Body of pancreas (tissue), 4 donors: ENCODE measurements at regions not wholly inside any gene's neighbourhood (a gene's known extent, or its start where the extent isn't known, plus 50 kb on each side); places are given as distances from the start of the nearest gene placed in this dataset.

Source experiments
- ATAC-seq: fragments of 150-250 bp; one replicate; pipeline ENCODE4 v1.9.1; 2016
- DNase-seq, 4 donors: peaks; one replicate each; pipeline ENCODE4 v3.0.0-alpha.2; 2019
- H3K27ac ChIP-seq, 4 donors: fragments of 200-600 bp; sonication (generic); 1 replicate in 3 of 4; 2 replicates in 1 of 4; pipeline versions ENCODE4 v1.5.1 to v1.6.1; 2016 to 2019; ENCODE audit warnings: mild to moderate bottlenecking in 1 of 4, mixed read lengths in 1 of 4, moderate library complexity in 1 of 4
- H3K27me3 ChIP-seq, 2 donors: fragments of 200-600 bp; sonication (generic); one replicate each; pipeline ENCODE4 v1.6.0; 2016; ENCODE audit warnings: mild to moderate bottlenecking in 1 of 2
- H3K36me3 ChIP-seq, 2 donors: fragments of 200-600 bp; sonication (generic); replicated peaks in 1 of 2; 2 replicates each; pipeline ENCODE4 v1.5.1; 2016; ENCODE audit warnings: low read depth in 2 of 2; ENCODE audit not compliant: insufficient read depth in 1 of 2
- H3K4me1 ChIP-seq: fragments of 200-600 bp; sonication (generic); one replicate; pipeline ENCODE4 v1.6.0; 2016
- H3K4me3 ChIP-seq, 2 donors: fragments of 200-600 bp; sonication (generic); 1 replicate in 1 of 2; 2 replicates in 1 of 2; pipeline ENCODE4 v1.5.1; 2016 to 2019
- H3K9me3 ChIP-seq, 3 donors: fragments of 200-600 bp; sonication (generic); 1 replicate in 2 of 3; 2 replicates in 1 of 3; pipeline ENCODE4 v1.5.1; 2016
- CTCF ChIP-seq, 7 experiments: fragments of 450-650 bp in 4 of 7; fragments of 200-600 bp in 3 of 7; sonication (generic) in 3 of 7; IDR thresholded peaks; one replicate each; pipeline ENCODE4 v1.5.1; 2016 to 2019; ENCODE audit warnings: antibody characterized with exemption in 7 of 7
- POLR2A ChIP-seq, 3 donors: fragments of 450-650 bp; IDR thresholded peaks; one replicate each; pipeline ENCODE4 v1.6.1; 2016; ENCODE audit warnings: antibody characterized with exemption in 3 of 3, mild to moderate bottlenecking in 2 of 3
- WGBS, 2 donors: methylation state at CpG; one replicate each; pipeline ENCODE4 v1.1.5; 2017; 5-methylcytosine and 5-hydroxymethylcytosine counted together
- intact Hi-C: fragments of 100-400 bp; cut with DNase I; formaldehyde crosslinking; loops from one replicate; pipeline ENCODE4 v1.15.1; 2023

GRCh38 chr20:51159981-51160380 is 137.1 kb upstream of the KCNG1 start:
- H3K27me3 ChIP-seq: no peaks in the 10 kb centered on the region

GRCh38 chr20:51159303-51159702 is 136.4 kb upstream of the KCNG1 start:
- TF ChIP-seq CTCF (IDR thresholded peaks at IDR 0.05) (no peak), POLR2A (IDR thresholded peaks at IDR 0.05) (no peak)
- H3K9me3 ChIP-seq: no peaks in the 10 kb centered on the region
- H3K4me1 ChIP-seq: peaks cover 4% of the 10 kb centered on the region
- 55 to 68% methylated on average over 8 of the region's 8 CpGs for WGBS, 2 donors
- no peak for DNase-seq
- no peak overlapping the region for H3K27ac ChIP-seq
- no peak overlapping the region for H3K4me3 ChIP-seq
- no peaks in the 10 kb centered on the region for H3K27me3 ChIP-seq
- no peaks in the 10 kb centered on the region for H3K36me3 ChIP-seq
- intact Hi-C loops: no loop called here
- ATAC-seq: no peak

More at GRCh38 chr20:51159981-51160380, 137.1 kb upstream of the KCNG1 start:
- Histone ChIP-seq H3K36me3 (no peaks in the 10 kb centered on the region), H3K4me1 (peaks cover 4% of the 10 kb centered on the region), H3K9me3 (no peaks in the 10 kb centered on the region), H3K4me3 (no peak overlapping the region), H3K27ac (no peak overlapping the region)
- DNase-seq (no peak), ATAC-seq (no peak)
- 36 to 45% methylated on average over 2 of the region's 2 CpGs for WGBS, 2 donors
- TF ChIP-seq CTCF (IDR thresholded peaks at IDR 0.05) (no peak), POLR2A (IDR thresholded peaks at IDR 0.05) (no peak)
- intact Hi-C loops: no loop called here

- no peaks in the 10 kb centered on the region for H3K9me3 ChIP-seq
- no peak overlapping the region for H3K27ac ChIP-seq
- no peaks in the 10 kb centered on the region for H3K36me3 ChIP-seq
- H3K4me3 ChIP-seq: no peak overlapping the region
- intact Hi-C loops: no loop called here
- H3K4me1 ChIP-seq: peaks cover 4% of the 10 kb centered on the region
- ATAC-seq (no peak), DNase-seq (no peak)
- TF ChIP-seq POLR2A (IDR thresholded peaks at IDR 0.05): no peak
- no peak for TF ChIP-seq CTCF (IDR thresholded peaks at IDR 0.05)
- H3K27me3 ChIP-seq: no peaks in the 10 kb centered on the region
- WGBS, 2 donors: 60 to 67% methylated on average over 7 of the region's 7 CpGs
Observed at GRCh38 chr20:51158226-51158625, 135.3 kb upstream of the KCNG1 start.

GRCh38 chr20:51156041-51156982 is 133.4 kb upstream of the KCNG1 start:
- Histone ChIP-seq H3K27me3 (no peaks in the 10 kb centered on the region), H3K4me1 (peaks cover 4% of the 10 kb centered on the region), H3K4me3 (no peak overlapping the region), H3K9me3 (no peaks in the 10 kb centered on the region), H3K36me3 (no peaks in the 10 kb centered on the region), H3K27ac (peak overlapping the region in 2 of 4 donors; percentile 16 to 44)
- intact Hi-C loops: no loop called here
- DNase-seq (peak in 2 of 4 donors; percentile 18 to 36), ATAC-seq (peak; percentile 58)
- TF ChIP-seq POLR2A (IDR thresholded peaks at IDR 0.05): no peak
- TF ChIP-seq CTCF (IDR thresholded peaks at IDR 0.05): no peak
- WGBS, 2 donors: 29 to 42% methylated on average over 17 of the region's 17 CpGs
